ENCODE measurements at regions not wholly inside any gene's neighbourhood (a gene's known extent, or its start where the extent isn't known, plus 50 kb on each side); places are given as distances from the start of the nearest gene placed in this dataset.

DNA sequence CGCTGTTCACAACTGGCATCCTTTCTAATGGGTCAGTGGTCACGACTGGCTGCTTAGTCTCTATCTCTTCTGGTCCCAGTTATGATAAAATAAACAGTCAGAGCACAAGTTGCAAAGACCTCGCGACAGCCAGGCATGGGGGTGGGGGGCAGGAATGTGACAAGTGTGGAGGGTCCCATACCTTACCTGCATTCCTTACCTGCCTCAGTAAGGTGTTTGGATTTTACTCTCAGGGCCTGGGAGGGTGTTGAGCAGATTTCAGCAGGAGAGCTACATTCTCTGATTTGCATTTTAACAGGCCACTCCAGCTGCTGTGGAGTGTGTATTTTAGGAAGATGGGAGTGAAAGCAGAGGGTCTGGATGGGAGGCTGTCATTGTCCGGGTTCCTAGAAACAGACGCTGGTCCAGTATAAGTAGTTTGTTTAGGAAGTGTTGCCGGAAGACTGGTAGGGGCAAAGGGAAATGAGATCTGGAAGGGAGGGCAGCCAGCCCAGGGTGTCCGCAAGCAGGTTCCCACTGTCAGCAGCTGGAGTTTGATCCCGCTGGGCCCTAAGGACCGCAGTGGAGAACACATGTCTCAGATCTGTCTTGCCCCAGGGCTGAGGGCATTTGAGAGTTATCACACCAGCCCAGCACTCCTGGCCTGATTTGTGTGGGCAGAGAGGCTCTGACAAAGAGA, 920.0 kb downstream of the UQCRFS1 start:
- Histone ChIP-seq H2AFZ (ENCODE audit: low read depth, low read length) (peak overlapping the region; percentile 35), H3K4me3 (replicated peaks in 1 of 3; ENCODE audit: insufficient read depth in 1 of 3, low read depth in 1 of 3, low read length in 3 of 3) (no peak overlapping the region), H3K4me1 (ENCODE audit: control insufficient read depth, extremely low read depth, insufficient read depth, low read length) (peaks cover 22% of the 10 kb centered on the region), H3K36me3 (ENCODE audit: control insufficient read depth in 2 of 2, extremely low read depth in 1 of 2, insufficient read depth in 2 of 2, low read length in 2 of 2) (no peaks in the 10 kb centered on the region), H3K9me1 (replicated peaks; ENCODE audit: control insufficient read depth, extremely low read depth, insufficient read depth, low read length) (no peaks in the 10 kb centered on the region), H3K9me3 (replicated peaks; ENCODE audit: control insufficient read depth, insufficient read depth, low read length) (no peaks in the 10 kb centered on the region), H3K9ac (replicated peaks; ENCODE audit: extremely low read depth, insufficient read depth, low read length) (peak overlapping the region; percentile 1), H3K27me3 (ENCODE audit: control insufficient read depth in 2 of 2, insufficient read depth in 2 of 2, low read length in 2 of 2) (no peaks in the 10 kb centered on the region), H3K79me2 (ENCODE audit: control insufficient read depth, insufficient read depth, low read length) (no peaks in the 10 kb centered on the region), H4K20me1 (replicated peaks; ENCODE audit: control insufficient read depth, extremely low read depth, insufficient read depth, low read length) (no peaks in the 10 kb centered on the region), H3K27ac (ENCODE audit: insufficient read depth, low read depth, low read length) (no peak overlapping the region), H3K4me2 (ENCODE audit: insufficient read depth, low read length) (no peak overlapping the region)
- no TSS peak for BruUV-seq (replicated peaks)
- ChIA-PET CTCF (no interaction called here), POLR2A (no interaction called here)
- DNase-seq (ENCODE audit: low read depth, low spot score) (peak; percentile 30), FAIRE-seq (peak; percentile 33)
- dilution Hi-C loops (cut with MboI; ENCODE audit: extremely low pct_ligation_motif_present, low sequenced_read_pairs), result no loop called here
- intact Hi-C loops (cut with micrococcal nuclease), result loop anchor here (5.0 kb wide), 1 partner anchor 39 kb away; no protein-coding TSS in a partner anchor
- TF ChIP-seq POLR2A (IDR thresholded peaks at IDR 0.05; ENCODE audit: low read depth, low read length) (no peak), JUN (IDR thresholded peaks at IDR 0.05; ENCODE audit: borderline replicate concordance, insufficient read depth, insufficient read length, low read depth) (no peak), GATA2 (IDR thresholded peaks at IDR 0.05; ENCODE audit: insufficient read depth, insufficient read length, low read depth, low read length) (no peak), FOS (IDR thresholded peaks at IDR 0.05; ENCODE audit: borderline replicate concordance, insufficient read depth, low read length) (no peak), EZH2 (IDR thresholded peaks at IDR 0.05; ENCODE audit: borderline replicate concordance, low read depth, low read length, severe bottlenecking) (no peak), POLR2AphosphoS5 (IDR thresholded peaks at IDR 0.05; ENCODE audit: insufficient read depth, low read depth, low read length) (no peak), MYC (IDR thresholded peaks at IDR 0.05; ENCODE audit: low read depth, low read length) (no peak)
- TF ChIP-seq, protein P1, sequence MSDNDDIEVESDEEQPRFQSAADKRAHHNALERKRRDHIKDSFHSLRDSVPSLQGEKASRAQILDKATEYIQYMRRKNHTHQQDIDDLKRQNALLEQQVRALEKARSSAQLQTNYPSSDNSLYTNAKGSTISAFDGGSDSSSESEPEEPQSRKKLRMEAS (IDR thresholded peaks at IDR 0.05; ENCODE audit: insufficient read depth, insufficient read length), result no peak
- TF ChIP-seq, protein P2, sequence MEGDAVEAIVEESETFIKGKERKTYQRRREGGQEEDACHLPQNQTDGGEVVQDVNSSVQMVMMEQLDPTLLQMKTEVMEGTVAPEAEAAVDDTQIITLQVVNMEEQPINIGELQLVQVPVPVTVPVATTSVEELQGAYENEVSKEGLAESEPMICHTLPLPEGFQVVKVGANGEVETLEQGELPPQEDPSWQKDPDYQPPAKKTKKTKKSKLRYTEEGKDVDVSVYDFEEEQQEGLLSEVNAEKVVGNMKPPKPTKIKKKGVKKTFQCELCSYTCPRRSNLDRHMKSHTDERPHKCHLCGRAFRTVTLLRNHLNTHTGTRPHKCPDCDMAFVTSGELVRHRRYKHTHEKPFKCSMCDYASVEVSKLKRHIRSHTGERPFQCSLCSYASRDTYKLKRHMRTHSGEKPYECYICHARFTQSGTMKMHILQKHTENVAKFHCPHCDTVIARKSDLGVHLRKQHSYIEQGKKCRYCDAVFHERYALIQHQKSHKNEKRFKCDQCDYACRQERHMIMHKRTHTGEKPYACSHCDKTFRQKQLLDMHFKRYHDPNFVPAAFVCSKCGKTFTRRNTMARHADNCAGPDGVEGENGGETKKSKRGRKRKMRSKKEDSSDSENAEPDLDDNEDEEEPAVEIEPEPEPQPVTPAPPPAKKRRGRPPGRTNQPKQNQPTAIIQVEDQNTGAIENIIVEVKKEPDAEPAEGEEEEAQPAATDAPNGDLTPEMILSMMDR (IDR thresholded peaks at IDR 0.05; ENCODE audit: extremely low read depth in 1 of 2, insufficient read depth in 1 of 2, low read depth in 1 of 2, low read length in 2 of 2), result no peak

All from endothelial cell of umbilical vein (primary cell).